ENCODE measurements at regions not wholly inside any gene's neighbourhood (a gene's known extent, or its start where the extent isn't known, plus 50 kb on each side); places are given as distances from the start of the nearest gene placed in this dataset.

- TF ChIP-seq CTCF (IDR thresholded peaks at IDR 0.05): no peak
- DNase-seq (ENCODE audit: low spot score): no peak
Observed at GRCh38 chr3:75110741-75111140, 496.3 kb upstream of the CNTN3 start.

GRCh38 chr3:75115695-75116094, 501.2 kb upstream of the CNTN3 start:
- DNase-seq (ENCODE audit: low spot score): no peak
- Mint-ChIP-seq H3K9me3 (ENCODE audit: low read depth) (peaks cover 4% of the 10 kb centered on the region), H3K4me1 (ENCODE audit: low read depth) (no peaks in the 10 kb centered on the region), H3K27me3 (ENCODE audit: low read depth) (no peaks in the 10 kb centered on the region), H3K36me3 (ENCODE audit: low read depth) (no peaks in the 10 kb centered on the region), H3K27ac (ENCODE audit: unreplicated experiment) (no peak overlapping the region), H3K4me3 (ENCODE audit: unreplicated experiment) (no peak overlapping the region)
- no peak for TF ChIP-seq CTCF (IDR thresholded peaks at IDR 0.05)

More at GRCh38 chr3:75110741-75111140, 496.3 kb upstream of the CNTN3 start:
- Mint-ChIP-seq H3K27ac (ENCODE audit: unreplicated experiment) (no peak overlapping the region), H3K27me3 (ENCODE audit: low read depth) (no peaks in the 10 kb centered on the region), H3K4me3 (ENCODE audit: unreplicated experiment) (no peak overlapping the region), H3K36me3 (ENCODE audit: low read depth) (no peaks in the 10 kb centered on the region), H3K9me3 (ENCODE audit: low read depth) (no peaks in the 10 kb centered on the region), H3K4me1 (ENCODE audit: low read depth) (no peaks in the 10 kb centered on the region)

GRCh38 chr3:75118779-75119178, 504.3 kb upstream of the CNTN3 start:
- no peaks in the 10 kb centered on the region for H3K36me3 Mint-ChIP-seq (ENCODE audit: low read depth)

GRCh38 chr3:75126556-75126955, 512.1 kb upstream of the CNTN3 start:
- no peak overlapping the region for H3K27ac Mint-ChIP-seq (ENCODE audit: unreplicated experiment)
- H3K9me3 Mint-ChIP-seq (ENCODE audit: low read depth): peaks cover 6% of the 10 kb centered on the region
- no peak for TF ChIP-seq CTCF (IDR thresholded peaks at IDR 0.05)
- no peaks in the 10 kb centered on the region for H3K36me3 Mint-ChIP-seq (ENCODE audit: low read depth)
- H3K4me1 Mint-ChIP-seq (ENCODE audit: low read depth): no peaks in the 10 kb centered on the region
- no peak overlapping the region for H3K4me3 Mint-ChIP-seq (ENCODE audit: unreplicated experiment)
- DNase-seq (ENCODE audit: low spot score): no peak
- H3K27me3 Mint-ChIP-seq (ENCODE audit: low read depth): peaks cover 1% of the 10 kb centered on the region

More at GRCh38 chr3:75118779-75119178, 504.3 kb upstream of the CNTN3 start:
- Mint-ChIP-seq H3K27ac (ENCODE audit: unreplicated experiment) (no peak overlapping the region), H3K9me3 (ENCODE audit: low read depth) (peaks cover 4% of the 10 kb centered on the region), H3K4me1 (ENCODE audit: low read depth) (no peaks in the 10 kb centered on the region), H3K27me3 (ENCODE audit: low read depth) (no peaks in the 10 kb centered on the region), H3K4me3 (ENCODE audit: unreplicated experiment) (no peak overlapping the region)
- DNase-seq (ENCODE audit: low spot score): no peak
- TF ChIP-seq CTCF (IDR thresholded peaks at IDR 0.05): no peak

GRCh38 chr3:75129101-75129500, 514.6 kb upstream of the CNTN3 start:
- Mint-ChIP-seq H3K9me3 (ENCODE audit: low read depth) (peaks cover 5% of the 10 kb centered on the region), H3K4me1 (ENCODE audit: low read depth) (no peaks in the 10 kb centered on the region), H3K27ac (ENCODE audit: unreplicated experiment) (no peak overlapping the region), H3K36me3 (ENCODE audit: low read depth) (no peaks in the 10 kb centered on the region), H3K4me3 (ENCODE audit: unreplicated experiment) (no peak overlapping the region), H3K27me3 (ENCODE audit: low read depth) (peaks cover 1% of the 10 kb centered on the region)
- no peak for DNase-seq (ENCODE audit: low spot score)
- TF ChIP-seq CTCF (IDR thresholded peaks at IDR 0.05): no peak

All from chondrocyte (in vitro differentiated cells).